ENCODE measurements at regions not wholly inside any gene's neighbourhood (a gene's known extent, or its start where the extent isn't known, plus 50 kb on each side); places are given as distances from the start of the nearest gene placed in this dataset.

- H3K4me3 Mint-ChIP-seq = no peak overlapping the region
- H3K36me3 Mint-ChIP-seq = no peaks in the 10 kb centered on the region
- H3K4me3 ChIP-seq (ENCODE audit: low read depth, low read length) = no peak overlapping the region
- H3K36me3 ChIP-seq (ENCODE audit: control insufficient read depth, insufficient read depth, low read length) = no peaks in the 10 kb centered on the region
- ATAC-seq (ENCODE audit: low read depth in 2 of 2) = no peak
- no peak overlapping the region for H3K27ac ChIP-seq (ENCODE audit: insufficient read depth, low read length, poor library complexity, severe bottlenecking)
- H3K27me3 ChIP-seq (ENCODE audit: control insufficient read depth, insufficient read depth, low read length) = no peaks in the 10 kb centered on the region
- H3K27ac Mint-ChIP-seq = no peak overlapping the region
- H3K27me3 Mint-ChIP-seq = peaks cover 3% of the 10 kb centered on the region
- H3K9me3 ChIP-seq (ENCODE audit: control insufficient read depth in 2 of 2, low read length in 2 of 2) = no peaks in the 10 kb centered on the region
- peaks cover 0 to 2% (median 0%) of the 10 kb centered on the region in 7 donors for H3K9me3 Mint-ChIP-seq
- H3K4me1 Mint-ChIP-seq = peaks cover 0 to 25% (median under 1%) of the 10 kb centered on the region in 4 donors
- DNase-seq = no peak
- no peaks in the 10 kb centered on the region for H3K4me1 ChIP-seq (ENCODE audit: control insufficient read depth, insufficient read depth, low read length, poor library complexity, severe bottlenecking)
Observed at GRCh38 chr2:7570247-7570646, 653.0 kb downstream of the RNF144A start.

GRCh38 chr2:7571701-7572100 lies 654.5 kb downstream of the RNF144A start:
- H3K27ac ChIP-seq (ENCODE audit: insufficient read depth, low read length, poor library complexity, severe bottlenecking) = no peak overlapping the region
- H3K9me3 ChIP-seq (ENCODE audit: control insufficient read depth in 2 of 2, low read length in 2 of 2) = no peaks in the 10 kb centered on the region
- H3K27me3 ChIP-seq (ENCODE audit: control insufficient read depth, insufficient read depth, low read length) = no peaks in the 10 kb centered on the region
- no peak overlapping the region for H3K4me3 ChIP-seq (ENCODE audit: low read depth, low read length)
- Mint-ChIP-seq H3K27ac (no peak overlapping the region), H3K4me1 (peaks cover 0 to 23% (median under 1%) of the 10 kb centered on the region in 4 donors), H3K4me3 (no peak overlapping the region), H3K9me3 (peaks cover 0 to under 1% (median 0%) of the 10 kb centered on the region in 7 donors), H3K36me3 (no peaks in the 10 kb centered on the region), H3K27me3 (peaks cover 4% of the 10 kb centered on the region)
- no peak for DNase-seq
- no peaks in the 10 kb centered on the region for H3K4me1 ChIP-seq (ENCODE audit: control insufficient read depth, insufficient read depth, low read length, poor library complexity, severe bottlenecking)
- no peak for ATAC-seq (ENCODE audit: low read depth in 2 of 2)
- no peaks in the 10 kb centered on the region for H3K36me3 ChIP-seq (ENCODE audit: control insufficient read depth, insufficient read depth, low read length)

- Mint-ChIP-seq H3K9me3 (peaks cover 0 to 3% (median 0%) of the 10 kb centered on the region in 7 donors), H3K27ac (no peak overlapping the region), H3K36me3 (no peaks in the 10 kb centered on the region), H3K4me1 (peaks cover 0 to 17% (median under 1%) of the 10 kb centered on the region in 4 donors), H3K4me3 (no peak overlapping the region), H3K27me3 (peaks cover 4% of the 10 kb centered on the region)
- Histone ChIP-seq H3K4me1 (ENCODE audit: control insufficient read depth, insufficient read depth, low read length, poor library complexity, severe bottlenecking) (no peaks in the 10 kb centered on the region), H3K27me3 (ENCODE audit: control insufficient read depth, insufficient read depth, low read length) (no peaks in the 10 kb centered on the region), H3K4me3 (ENCODE audit: low read depth, low read length) (no peak overlapping the region), H3K27ac (ENCODE audit: insufficient read depth, low read length, poor library complexity, severe bottlenecking) (no peak overlapping the region), H3K9me3 (ENCODE audit: control insufficient read depth in 2 of 2, low read length in 2 of 2) (no peaks in the 10 kb centered on the region), H3K36me3 (ENCODE audit: control insufficient read depth, insufficient read depth, low read length) (no peaks in the 10 kb centered on the region)
- DNase-seq (no peak), ATAC-seq (ENCODE audit: low read depth in 2 of 2) (no peak)
Observed at GRCh38 chr2:7572450-7572849, 655.2 kb downstream of the RNF144A start.

DNA sequence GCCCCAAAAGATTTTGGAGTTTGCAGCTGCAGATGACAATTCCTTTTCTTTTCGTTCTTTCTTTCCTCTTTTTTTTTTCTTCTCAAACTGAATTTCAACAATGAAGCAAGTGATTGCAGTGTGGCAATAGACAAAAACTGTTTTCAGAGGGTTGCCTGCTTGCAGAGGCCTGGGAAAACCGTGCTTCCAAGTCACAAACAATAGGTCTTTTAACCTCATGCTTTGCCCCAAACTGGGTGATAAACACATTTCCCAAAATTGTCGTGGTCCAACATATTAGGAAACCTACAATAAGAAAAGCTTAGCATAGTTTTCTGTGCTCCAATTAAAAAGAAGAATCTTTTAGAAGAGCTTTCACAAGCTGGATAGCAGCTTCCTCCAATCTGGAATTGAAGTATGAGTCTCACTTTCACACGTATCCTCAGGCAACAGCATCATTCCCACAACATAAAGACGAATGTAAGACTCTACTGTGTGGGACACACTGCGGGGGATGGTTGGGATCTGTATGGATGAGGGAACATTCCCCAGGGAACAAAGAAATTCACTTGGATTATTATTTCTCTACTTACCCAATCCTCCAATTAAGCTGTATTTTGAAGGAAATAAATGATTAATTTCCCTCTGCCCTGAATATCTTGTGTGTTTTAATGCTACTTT lies 656.1 kb downstream of the RNF144A start:
- H3K27me3 Mint-ChIP-seq = peaks cover 4% of the 10 kb centered on the region
- peaks cover 0 to 7% of the 10 kb centered on the region in 2 experiments for H3K9me3 ChIP-seq (ENCODE audit: control insufficient read depth in 2 of 2, low read length in 2 of 2)
- H3K36me3 Mint-ChIP-seq = no peaks in the 10 kb centered on the region
- H3K27ac Mint-ChIP-seq = no peak overlapping the region
- H3K9me3 Mint-ChIP-seq = peaks cover 0 to 12% (median 0%) of the 10 kb centered on the region in 7 donors
- peaks cover 0 to 9% (median 0%) of the 10 kb centered on the region in 4 donors for H3K4me1 Mint-ChIP-seq
- no peak for DNase-seq
- H3K4me3 ChIP-seq (ENCODE audit: low read depth, low read length) = no peak overlapping the region
- no peak for ATAC-seq (ENCODE audit: low read depth in 2 of 2)
- no peaks in the 10 kb centered on the region for H3K4me1 ChIP-seq (ENCODE audit: control insufficient read depth, insufficient read depth, low read length, poor library complexity, severe bottlenecking)
- no peak overlapping the region for H3K4me3 Mint-ChIP-seq
- H3K27ac ChIP-seq (ENCODE audit: insufficient read depth, low read length, poor library complexity, severe bottlenecking) = no peak overlapping the region
- no peaks in the 10 kb centered on the region for H3K36me3 ChIP-seq (ENCODE audit: control insufficient read depth, insufficient read depth, low read length)
- no peaks in the 10 kb centered on the region for H3K27me3 ChIP-seq (ENCODE audit: control insufficient read depth, insufficient read depth, low read length)

- no peak overlapping the region for H3K27ac Mint-ChIP-seq
- no peaks in the 10 kb centered on the region for H3K36me3 Mint-ChIP-seq
- ATAC-seq (ENCODE audit: low read depth in 2 of 2) (no peak), DNase-seq (no peak)
- no peaks in the 10 kb centered on the region for H3K36me3 ChIP-seq (ENCODE audit: control insufficient read depth, insufficient read depth, low read length)
- no peaks in the 10 kb centered on the region for H3K4me1 ChIP-seq (ENCODE audit: control insufficient read depth, insufficient read depth, low read length, poor library complexity, severe bottlenecking)
- H3K4me3 Mint-ChIP-seq = no peak overlapping the region
- H3K27me3 ChIP-seq (ENCODE audit: control insufficient read depth, insufficient read depth, low read length) = no peaks in the 10 kb centered on the region
- no peak overlapping the region for H3K27ac ChIP-seq (ENCODE audit: insufficient read depth, low read length, poor library complexity, severe bottlenecking)
- no peak overlapping the region for H3K4me3 ChIP-seq (ENCODE audit: low read depth, low read length)
- H3K27me3 Mint-ChIP-seq = peaks cover 4% of the 10 kb centered on the region
- H3K9me3 ChIP-seq (ENCODE audit: control insufficient read depth in 2 of 2, low read length in 2 of 2) = peaks cover 0 to 7% of the 10 kb centered on the region in 2 experiments
- H3K9me3 Mint-ChIP-seq = peaks cover 0 to 20% (median 4%) of the 10 kb centered on the region in 7 donors
- H3K4me1 Mint-ChIP-seq = peaks cover 0 to 5% (median 0%) of the 10 kb centered on the region in 4 donors
Observed at GRCh38 chr2:7574385-7574784, 657.2 kb downstream of the RNF144A start.

- no peaks in the 10 kb centered on the region for H3K27me3 ChIP-seq (ENCODE audit: control insufficient read depth, insufficient read depth, low read length)
- ATAC-seq (ENCODE audit: low read depth in 2 of 2) (no peak), DNase-seq (no peak)
- H3K9me3 Mint-ChIP-seq = peaks cover 0 to 24% (median 5%) of the 10 kb centered on the region in 7 donors
- no peak overlapping the region for H3K27ac Mint-ChIP-seq
- H3K36me3 ChIP-seq (ENCODE audit: control insufficient read depth, insufficient read depth, low read length) = no peaks in the 10 kb centered on the region
- no peaks in the 10 kb centered on the region for H3K4me1 Mint-ChIP-seq
- H3K4me3 ChIP-seq (ENCODE audit: low read depth, low read length) = no peak overlapping the region
- no peak overlapping the region for H3K27ac ChIP-seq (ENCODE audit: insufficient read depth, low read length, poor library complexity, severe bottlenecking)
- no peak overlapping the region for H3K4me3 Mint-ChIP-seq
- no peaks in the 10 kb centered on the region for H3K36me3 Mint-ChIP-seq
- H3K27me3 Mint-ChIP-seq = peaks cover 4% of the 10 kb centered on the region
- peaks cover 0 to 7% of the 10 kb centered on the region in 2 experiments for H3K9me3 ChIP-seq (ENCODE audit: control insufficient read depth in 2 of 2, low read length in 2 of 2)
- H3K4me1 ChIP-seq (ENCODE audit: control insufficient read depth, insufficient read depth, low read length, poor library complexity, severe bottlenecking) = no peaks in the 10 kb centered on the region
Observed at GRCh38 chr2:7577769-7578168, 660.6 kb downstream of the RNF144A start.

- ATAC-seq (ENCODE audit: low read depth in 2 of 2) = no peak
- no peaks in the 10 kb centered on the region for H3K36me3 Mint-ChIP-seq
Observed at GRCh38 chr2:7584017-7584416, 666.8 kb downstream of the RNF144A start.

DNA sequence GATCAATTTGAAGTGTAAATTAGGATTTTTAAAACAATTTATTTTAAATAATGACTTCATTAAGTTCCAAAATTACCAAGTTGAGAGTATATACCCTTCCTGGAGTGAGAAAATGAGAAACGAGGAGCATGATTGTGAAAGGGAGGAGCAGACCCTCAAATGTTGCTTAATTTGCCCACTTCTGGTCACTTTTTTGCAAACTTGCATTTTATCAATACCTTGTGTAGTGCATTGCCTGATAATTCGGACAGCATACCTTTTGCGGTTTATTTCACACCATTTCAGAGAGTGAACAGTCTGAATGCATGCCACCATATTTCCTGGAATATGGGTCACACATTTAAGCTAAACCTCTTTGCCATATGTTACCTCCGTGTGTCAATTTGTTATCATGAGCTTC lies 669.7 kb downstream of the RNF144A start:
- H3K36me3 Mint-ChIP-seq = no peaks in the 10 kb centered on the region
- Histone ChIP-seq H3K27ac (ENCODE audit: insufficient read depth, low read length, poor library complexity, severe bottlenecking) (no peak overlapping the region), H3K9me3 (ENCODE audit: control insufficient read depth in 2 of 2, low read length in 2 of 2) (no peaks in the 10 kb centered on the region), H3K4me1 (ENCODE audit: control insufficient read depth, insufficient read depth, low read length, poor library complexity, severe bottlenecking) (no peaks in the 10 kb centered on the region), H3K27me3 (ENCODE audit: control insufficient read depth, insufficient read depth, low read length) (peaks cover 1% of the 10 kb centered on the region), H3K36me3 (ENCODE audit: control insufficient read depth, insufficient read depth, low read length) (no peaks in the 10 kb centered on the region), H3K4me3 (ENCODE audit: low read depth, low read length) (no peak overlapping the region)
- DNase-seq = no peak
- no peaks in the 10 kb centered on the region for H3K4me1 Mint-ChIP-seq
- H3K9me3 Mint-ChIP-seq = peaks cover 0 to 1% (median 0%) of the 10 kb centered on the region in 7 donors
- no peak overlapping the region for H3K4me3 Mint-ChIP-seq
- no peak for ATAC-seq (ENCODE audit: low read depth in 2 of 2)
- no peaks in the 10 kb centered on the region for H3K27me3 Mint-ChIP-seq
- H3K27ac Mint-ChIP-seq = no peak overlapping the region

More at GRCh38 chr2:7584017-7584416, 666.8 kb downstream of the RNF144A start:
- Mint-ChIP-seq H3K4me3 (no peak overlapping the region), H3K4me1 (no peaks in the 10 kb centered on the region), H3K27ac (no peak overlapping the region), H3K9me3 (peaks cover 0 to 7% (median 2%) of the 10 kb centered on the region in 7 donors), H3K27me3 (no peaks in the 10 kb centered on the region)
- Histone ChIP-seq H3K27me3 (ENCODE audit: control insufficient read depth, insufficient read depth, low read length) (peaks cover 1% of the 10 kb centered on the region), H3K4me1 (ENCODE audit: control insufficient read depth, insufficient read depth, low read length, poor library complexity, severe bottlenecking) (no peaks in the 10 kb centered on the region), H3K9me3 (ENCODE audit: control insufficient read depth in 2 of 2, low read length in 2 of 2) (no peaks in the 10 kb centered on the region), H3K36me3 (ENCODE audit: control insufficient read depth, insufficient read depth, low read length) (no peaks in the 10 kb centered on the region), H3K27ac (ENCODE audit: insufficient read depth, low read length, poor library complexity, severe bottlenecking) (no peak overlapping the region), H3K4me3 (ENCODE audit: low read depth, low read length) (no peak overlapping the region)
- DNase-seq = no peak
